Heart right ventricle (tissue), 16 donors: ENCODE measurements at regions not wholly inside any gene's neighbourhood (a gene's known extent, or its start where the extent isn't known, plus 50 kb on each side); places are given as distances from the start of the nearest gene placed in this dataset.

Experiments used
- ATAC-seq, 8 donors: fragments of 200-7000 bp; cut with Tn5 transposase; one replicate each; pipeline ENCODE4 v1.9.1; 2020; ENCODE audit warnings: mild to moderate bottlenecking in 8 of 8, moderate library complexity in 8 of 8, moderate number of reproducible peaks in 1 of 8
- DNase-seq, 2 donors: peaks; one replicate each; pipeline ENCODE4 v3.0.0-alpha.2; 2020
- H3K27ac ChIP-seq, 10 donors: fragments of 200-600 bp; sonication (generic) in 2 of 10; one replicate each; pipeline versions ENCODE4 v1.5.0 to v1.8.0; 2020 to 2022; ENCODE audit warnings: mild to moderate bottlenecking in 3 of 10
- H3K27me3 ChIP-seq, 7 donors: fragments of 200-600 bp; one replicate each; pipeline ENCODE4 v1.8.0; 2021 to 2022; ENCODE audit warnings: mild to moderate bottlenecking in 2 of 7
- H3K36me3 ChIP-seq, 9 donors: fragments of 200-600 bp; sonication (generic) in 1 of 9; one replicate each; pipeline versions ENCODE4 v1.5.0 to v1.8.0; 2020 to 2022; ENCODE audit warnings: mild to moderate bottlenecking in 2 of 9
- H3K4me1 ChIP-seq, 9 donors: fragments of 200-600 bp; sonication (generic) in 1 of 9; one replicate each; pipeline versions ENCODE4 v1.5.0 to v1.8.0; 2020 to 2022; ENCODE audit warnings: mild to moderate bottlenecking in 4 of 9
- H3K4me3 ChIP-seq, 10 donors: fragments of 200-600 bp; sonication (generic) in 2 of 10; one replicate each; pipeline versions ENCODE4 v1.5.0 to v1.8.0; 2020 to 2022; ENCODE audit warnings: mild to moderate bottlenecking in 7 of 10, moderate library complexity in 2 of 10
- H3K9me3 ChIP-seq, 11 donors: fragments of 200-600 bp in 10 of 11; sonication (generic) in 2 of 11; one replicate each; pipeline versions ENCODE4 v1.5.0 to v1.8.0; 2013 to 2022; ENCODE audit warnings: mild to moderate bottlenecking in 2 of 11, control low read depth in 1 of 11, moderate library complexity in 1 of 11
- CTCF ChIP-seq, 9 donors: fragments of 200-600 bp; sonication (generic) in 2 of 9; IDR thresholded peaks; one replicate each; pipeline versions ENCODE4 v1.5.0 to v1.8.0; 2021 to 2022; ENCODE audit warnings: antibody characterized with exemption in 9 of 9, mild to moderate bottlenecking in 5 of 9, moderate library complexity in 1 of 9
- WGBS, 2 donors: extraction: QIAGEN DNeasy Blood & Tissue Kit; methylation state at CpG; one replicate each; pipeline ENCODE4 v1.1.7; 2013; ENCODE audit warnings: inconsistent platforms in 1 of 2; 5-methylcytosine and 5-hydroxymethylcytosine counted together
- intact Hi-C, 10 donors: fragments of 100-400 bp; cut with DNase I; formaldehyde crosslinking; loops; one replicate each; pipeline versions ENCODE4 v1.11.1 to v1.14.2; 2022
- donor health status: Arrhythmogenic right ventricular cardiomyopathy.
- donor health status: ischemic (EF 13 %, LVEDD 7.1; RV severe dilation, severe dysfunction).
- donor health status: healthy with polysubstance abuse.
- donor health status: DM: no; HTN: yes; CAD: no.
- donor health status: DM: no; HTN: no; CAD: no.
- donor health status: ischemic (EF 25% LVEDD 6.9; RV normal size, moderate dysfunction).
- donor health status: ischemic (EF 25% LVEDD 5.7; RV mildly dilated, moderate dysfunction).
- donor health status: healthy.
- donor health status: DM: yes; HTN: yes; CAD: no.
- donor health status: Ischemic cardiomyopathy.
- donor health status: ischemic (EF 35%, LVEDD 5.7; RV mildly dilated, moderate dysfunction).
- donor health status: nonischemic (EF 11% LVEDD 7.7; RV severe dilation, severe dysfunction).
- donor health status: DM: yes; HTN: yes; CAD: no.
- donor health status: PGD.
- donor health status: ischemic (EF 29% LVEDD 5.4; RV normal size, mild dysfunction).
- donor health status: nonischemic (EF 23%, LVEDD 6.1; RV moderate dilation, normal function).

- intact Hi-C loops = no loop called here
- DNase-seq = no peak
- TF ChIP-seq CTCF (IDR thresholded peaks at IDR 0.05) = no peak
- Histone ChIP-seq H3K9me3 (peaks cover 0 to 11% (median 0%) of the 10 kb centered on the region in 11 donors), H3K27ac (no peak overlapping the region), H3K4me3 (no peak overlapping the region), H3K27me3 (no peaks in the 10 kb centered on the region), H3K4me1 (no peaks in the 10 kb centered on the region), H3K36me3 (no peaks in the 10 kb centered on the region)
- no peak for ATAC-seq
- WGBS, 2 donors = 80 to 85% methylated on average over 2 of the region's 2 CpGs
These were observed 194.4 kb downstream of the TAF11L14 start for GRCh38 chr5:17828681-17829080.

GRCh38 chr5:17829456-17829855 lies 195.2 kb downstream of the TAF11L14 start:
- Histone ChIP-seq H3K4me3 (no peak overlapping the region), H3K27me3 (no peaks in the 10 kb centered on the region), H3K9me3 (peaks cover 0 to 11% (median 0%) of the 10 kb centered on the region in 11 donors), H3K36me3 (no peaks in the 10 kb centered on the region), H3K4me1 (no peaks in the 10 kb centered on the region), H3K27ac (no peak overlapping the region)
- ATAC-seq = no peak
- intact Hi-C loops = no loop called here
- TF ChIP-seq CTCF (IDR thresholded peaks at IDR 0.05) = no peak
- DNase-seq = no peak
- 82 to 89% methylated on average over 2 to 3 of the region's 3 CpGs for WGBS, 2 donors

- Histone ChIP-seq H3K36me3 (no peaks in the 10 kb centered on the region), H3K4me1 (no peaks in the 10 kb centered on the region), H3K27me3 (no peaks in the 10 kb centered on the region), H3K4me3 (no peak overlapping the region), H3K9me3 (peaks cover 0 to 13% (median 0%) of the 10 kb centered on the region in 11 donors), H3K27ac (no peak overlapping the region)
- intact Hi-C loops = no loop called here
- DNase-seq (no peak), ATAC-seq (no peak)
- no peak for TF ChIP-seq CTCF (IDR thresholded peaks at IDR 0.05)
- WGBS, 2 donors = 18 to 19% methylated on average over 1 of the region's 1 CpG
These were observed 197.0 kb downstream of the TAF11L14 start for GRCh38 chr5:17831279-17831678.

GRCh38 chr5:17832949-17833745 lies 198.9 kb downstream of the TAF11L14 start:
- WGBS, 2 donors = 58% methylated on average over 5 of the region's 5 CpGs
- ATAC-seq (no peak), DNase-seq (no peak)
- peaks cover 0 to 23% (median 0%) of the 10 kb centered on the region in 11 donors for H3K9me3 ChIP-seq
- intact Hi-C loops = no loop called here
- TF ChIP-seq CTCF (IDR thresholded peaks at IDR 0.05) = no peak
- no peaks in the 10 kb centered on the region for H3K36me3 ChIP-seq
- no peak overlapping the region for H3K27ac ChIP-seq
- no peak overlapping the region for H3K4me3 ChIP-seq
- no peaks in the 10 kb centered on the region for H3K4me1 ChIP-seq
- no peaks in the 10 kb centered on the region for H3K27me3 ChIP-seq
